PC-3 (cell line): ENCODE measurements at regions not wholly inside any gene's neighbourhood (a gene's known extent, or its start where the extent isn't known, plus 50 kb on each side); places are given as distances from the start of the nearest gene placed in this dataset.
"Not testable (repeated sequence)": the region's sequence is repeated elsewhere in the genome, so short reads cannot be mapped to it uniquely, and the experiment has no call there.

Experiments
- ATAC-seq: fragments of 200-7000 bp; cut with Tn5 transposase; 2 replicates; pipeline ENCODE4 v1.9.1; 2020; ENCODE audit warnings: mild to moderate bottlenecking, moderate library complexity
- BruUV-seq: library from RNA; stranded (reverse); fragments of 400-500 nt; replicated peaks from 2 replicates; lab custom pipeline; 2021; lab: Mats Ljungman, UMichigan
- CTCF ChIA-PET: fragments of 300-600 bp; sonication (Branson Sonifier 250); formaldehyde crosslinking; loops from one replicate; lab custom pipeline; 2022; ENCODE audit warnings: antibody characterized with exemption; lab: Charles Lee
- POLR2A ChIA-PET: fragments of 300-600 bp; sonication (Branson Sonifier 250); formaldehyde crosslinking; loops from one replicate; lab custom pipeline; 2022; ENCODE audit warnings: antibody characterized with exemption; ENCODE audit not compliant: unreplicated experiment; lab: Charles Lee
- DNase-seq: peaks from one replicate; pipeline ENCODE4 v3.0.0-alpha.2; 2015
- H2AFZ ChIP-seq: fragments of 300-600 bp; sonication (generic); 2 replicates; pipeline ENCODE4 v1.6.0; 2016; ENCODE audit warnings: antibody characterized with exemption, low read length
- H3F3A ChIP-seq: fragments of 300-600 bp; sonication (generic); one replicate; pipeline ENCODE4 v1.6.0; 2017; ENCODE audit warnings: antibody characterized with exemption, low read length, control low read depth, mild to moderate bottlenecking; ENCODE audit not compliant: unreplicated experiment
- H3K27ac ChIP-seq: fragments of 300-600 bp; sonication (generic); 2 replicates; pipeline ENCODE4 v1.5.1; 2016; ENCODE audit warnings: mild to moderate bottlenecking, low read length
- H3K27me3 ChIP-seq: fragments of 300-600 bp; sonication (generic); 2 replicates; pipeline ENCODE4 v1.6.1; 2016; ENCODE audit warnings: low read length, mixed read lengths
- H3K36me3 ChIP-seq: fragments of 300-600 bp; sonication (generic); 2 replicates; pipeline ENCODE4 v1.6.1; 2016; ENCODE audit warnings: low read depth, mixed run types, low read length, mixed read lengths
- H3K4me1 ChIP-seq: fragments of 300-600 bp; sonication (generic); 2 replicates; pipeline ENCODE4 v1.5.1; 2016; ENCODE audit warnings: low read length; ENCODE audit not compliant: insufficient read depth
- H3K4me2 ChIP-seq: fragments of 300-600 bp; sonication (generic); 2 replicates; pipeline ENCODE4 v1.6.0; 2016; ENCODE audit warnings: low read length
- H3K4me3 ChIP-seq: fragments of 300-600 bp; sonication (generic); 2 replicates; pipeline ENCODE4 v1.5.1; 2016; ENCODE audit warnings: mild to moderate bottlenecking, low read length, mixed read lengths
- H3K79me2 ChIP-seq: fragments of 300-600 bp; sonication (generic); 2 replicates; pipeline ENCODE4 v1.6.1; 2017; ENCODE audit warnings: low read length, mixed read lengths
- H3K9ac ChIP-seq: fragments of 300-600 bp; sonication (generic); 2 replicates; pipeline ENCODE4 v1.6.0; 2016; ENCODE audit warnings: mild to moderate bottlenecking, low read length
- H3K9me2 ChIP-seq: fragments of 300-600 bp; sonication (generic); replicated peaks from 2 replicates; pipeline ENCODE4 v1.6.1; 2016; ENCODE audit warnings: mixed run types, low read length, mixed read lengths
- H3K9me3 ChIP-seq: fragments of 300-600 bp; sonication (generic); 2 replicates; pipeline ENCODE4 v1.6.1; 2016; ENCODE audit warnings: low read length, mixed read lengths
- H4K20me1 ChIP-seq: fragments of 300-600 bp; sonication (generic); 2 replicates; pipeline ENCODE4 v1.6.1; 2016; ENCODE audit warnings: low read length, mixed read lengths
- CTCF ChIP-seq: fragments of 300-600 bp; sonication (generic); conservative IDR thresholded peaks from 2 replicates; pipeline ENCODE4 v1.5.1; 2017; ENCODE audit warnings: antibody characterized with exemption, low read depth, mild to moderate bottlenecking, low read length
- EZH2 ChIP-seq: fragments of 300-600 bp; sonication (generic); IDR thresholded peaks from one replicate; pipeline ENCODE4 v1.6.1; 2017; ENCODE audit warnings: antibody characterized with exemption, mild to moderate bottlenecking, low read length; ENCODE audit not compliant: unreplicated experiment
- EZH2phosphoT487 ChIP-seq: fragments of 300-600 bp; sonication (generic); IDR thresholded peaks from 2 replicates; pipeline ENCODE4 v1.6.1; 2018; ENCODE audit warnings: mild to moderate bottlenecking, antibody characterized with exemption, low read length, borderline replicate concordance
- intact Hi-C: fragments of 100-400 bp; cut with micrococcal nuclease; formaldehyde crosslinking; loops from 2 replicates; pipeline ENCODE4 v1.9.0; 2023

DNA sequence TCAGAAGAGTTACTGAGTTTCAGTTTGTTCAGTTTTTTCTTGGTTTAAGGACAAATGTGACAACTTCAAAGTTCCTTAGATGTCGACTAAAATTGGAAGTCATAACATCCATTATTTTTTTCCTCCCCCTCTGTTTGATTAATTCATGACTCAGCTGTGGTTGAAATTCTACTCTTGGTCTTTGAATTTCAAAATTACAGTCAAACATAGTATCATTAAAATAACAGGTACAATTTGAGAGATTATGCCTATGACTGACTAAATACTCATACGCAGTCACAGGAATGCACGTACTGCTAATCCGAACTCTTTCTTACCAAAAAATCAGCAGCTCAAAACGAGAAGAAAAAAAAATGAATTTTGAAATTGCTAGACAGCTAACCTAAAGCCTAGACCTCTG lies 1434.8 kb downstream of the RAPGEF2 start:
- Histone ChIP-seq H2AFZ (peak overlapping the region; percentile 48), H3K36me3 (no peaks in the 10 kb centered on the region), H3K27me3 (no peaks in the 10 kb centered on the region), H3K4me1 (peaks cover 12% of the 10 kb centered on the region), H3K4me3 (peak overlapping the region; percentile 37; the same call in 1 of the 2 replicates), H4K20me1 (no peaks in the 10 kb centered on the region), H3K4me2 (peak overlapping the region; percentile 64), H3K9ac (no peak overlapping the region), H3K9me2 (no peaks in the 10 kb centered on the region), H3F3A (no peaks in the 10 kb centered on the region), H3K79me2 (no peaks in the 10 kb centered on the region), H3K9me3 (no peaks in the 10 kb centered on the region), H3K27ac (no peak overlapping the region)
- DNase-seq (peak; percentile 61), ATAC-seq (peak; percentile 92)
- BruUV-seq, result no TSS peak
- POLR2A ChIA-PET, result no interaction called here
- TF ChIP-seq EZH2 (no peak), CTCF (no peak)
- intact Hi-C loops, result no loop called here
- CTCF ChIA-PET, result no interaction called here

GRCh38 chr4:160546201-160546600 lies 1443.3 kb downstream of the RAPGEF2 start:
- Histone ChIP-seq H3K4me3 (no peak overlapping the region), H3K9me2 (no peaks in the 10 kb centered on the region), H2AFZ (no peak overlapping the region), H3K27me3 (no peaks in the 10 kb centered on the region), H3K4me1 (no peaks in the 10 kb centered on the region), H3K4me2 (no peak overlapping the region), H3K79me2 (no peaks in the 10 kb centered on the region), H4K20me1 (no peaks in the 10 kb centered on the region), H3K36me3 (no peaks in the 10 kb centered on the region), H3K27ac (no peak overlapping the region), H3K9me3 (no peaks in the 10 kb centered on the region), H3F3A (no peaks in the 10 kb centered on the region), H3K9ac (no peak overlapping the region)
- TF ChIP-seq CTCF (no peak), EZH2 (no peak), EZH2phosphoT487 (no peak)
- no peak for ATAC-seq
- intact Hi-C loops, result no loop called here
- ChIA-PET POLR2A (no interaction called here), CTCF (no interaction called here)
- DNase-seq, result no peak
- no TSS peak for BruUV-seq

- H3K27me3 ChIP-seq, H3K36me3 ChIP-seq, H3K4me3 ChIP-seq, H3K9ac ChIP-seq, ATAC-seq, H2AFZ ChIP-seq, H3K27ac ChIP-seq, H3K79me2 ChIP-seq, H3K9me3 ChIP-seq, H3F3A ChIP-seq, H4K20me1 ChIP-seq, H3K4me1 ChIP-seq, DNase-seq, CTCF ChIA-PET, BruUV-seq, POLR2A ChIA-PET, H3K9me2 ChIP-seq, intact Hi-C loops, H3K4me2 ChIP-seq: not testable (repeated sequence)
Observed at GRCh38 chr4:160549951-160550519, 1447.2 kb downstream of the RAPGEF2 start.
